ENCODE measurements at regions not wholly inside any gene's neighbourhood (a gene's known extent, or its start where the extent isn't known, plus 50 kb on each side); places are given as distances from the start of the nearest gene placed in this dataset.

DNA sequence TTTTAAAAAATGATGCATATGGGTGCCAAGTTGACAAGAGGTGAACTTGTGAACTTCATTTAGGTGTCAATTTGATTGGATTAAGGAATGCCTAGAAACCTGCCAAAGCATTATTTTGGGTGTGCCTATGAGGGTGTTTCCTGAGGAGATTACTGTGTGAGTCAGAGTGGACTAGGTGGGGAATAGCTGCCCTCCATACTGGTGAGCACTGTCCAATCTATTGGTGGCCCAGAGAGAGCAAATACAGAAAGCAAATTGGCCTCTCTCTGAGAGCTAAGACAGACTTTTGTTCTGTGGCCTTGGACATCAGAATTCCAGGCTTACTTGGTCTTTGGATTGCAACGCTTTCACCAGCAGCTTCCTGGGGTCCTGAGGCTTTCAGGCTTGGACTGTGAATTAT is 388.0 kb downstream of the SUCLG1 start:
- TF ChIP-seq, protein P1, sequence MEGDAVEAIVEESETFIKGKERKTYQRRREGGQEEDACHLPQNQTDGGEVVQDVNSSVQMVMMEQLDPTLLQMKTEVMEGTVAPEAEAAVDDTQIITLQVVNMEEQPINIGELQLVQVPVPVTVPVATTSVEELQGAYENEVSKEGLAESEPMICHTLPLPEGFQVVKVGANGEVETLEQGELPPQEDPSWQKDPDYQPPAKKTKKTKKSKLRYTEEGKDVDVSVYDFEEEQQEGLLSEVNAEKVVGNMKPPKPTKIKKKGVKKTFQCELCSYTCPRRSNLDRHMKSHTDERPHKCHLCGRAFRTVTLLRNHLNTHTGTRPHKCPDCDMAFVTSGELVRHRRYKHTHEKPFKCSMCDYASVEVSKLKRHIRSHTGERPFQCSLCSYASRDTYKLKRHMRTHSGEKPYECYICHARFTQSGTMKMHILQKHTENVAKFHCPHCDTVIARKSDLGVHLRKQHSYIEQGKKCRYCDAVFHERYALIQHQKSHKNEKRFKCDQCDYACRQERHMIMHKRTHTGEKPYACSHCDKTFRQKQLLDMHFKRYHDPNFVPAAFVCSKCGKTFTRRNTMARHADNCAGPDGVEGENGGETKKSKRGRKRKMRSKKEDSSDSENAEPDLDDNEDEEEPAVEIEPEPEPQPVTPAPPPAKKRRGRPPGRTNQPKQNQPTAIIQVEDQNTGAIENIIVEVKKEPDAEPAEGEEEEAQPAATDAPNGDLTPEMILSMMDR (conservative IDR thresholded peaks at IDR 0.05 in 1 of 2, IDR thresholded peaks at IDR 0.05 in 1 of 2; ENCODE audit: low read depth in 1 of 2, low read length in 2 of 2), result no peak
- TF ChIP-seq EZH2 (IDR thresholded peaks at IDR 0.05; ENCODE audit: low read length, missing control alignments), result no peak

Measured in fibroblast of lung (primary cell).